Activated CD4-positive, CD25-positive, alpha-beta regulatory T cell treated with anti-CD3 and anti-CD28 coated beads, Interleukin-2, amount 50 U/mL, for 72 hours (primary cell): ENCODE measurements at regions not wholly inside any gene's neighbourhood (a gene's known extent, or its start where the extent isn't known, plus 50 kb on each side); places are given as distances from the start of the nearest gene placed in this dataset.
"Not testable (repeated sequence)": the region's sequence is repeated elsewhere in the genome, so short reads cannot be mapped to it uniquely, and the experiment has no call there.

ENCODE experiments used
- DNase-seq: peaks from one replicate; pipeline ENCODE4 v3.0.0; 2021

GRCh38 chr1:66424530-66424929 lies 109.4 kb upstream of the SGIP1 start:
- DNase-seq = not testable (repeated sequence)

- DNase-seq = no peak
These were observed 107.6 kb upstream of the SGIP1 start for GRCh38 chr1:66426239-66426853.

- DNase-seq = not testable (repeated sequence)
These were observed 103.1 kb upstream of the SGIP1 start for GRCh38 chr1:66430815-66431214.

GRCh38 chr1:66431999-66432398 lies 102.0 kb upstream of the SGIP1 start:
- no peak for DNase-seq

GRCh38 chr1:66433611-66434010 lies 100.3 kb upstream of the SGIP1 start:
- DNase-seq = no peak

GRCh38 chr1:66434096-66434495 lies 99.9 kb upstream of the SGIP1 start:
- no peak for DNase-seq

GRCh38 chr1:66435541-66435940 lies 98.4 kb upstream of the SGIP1 start:
- DNase-seq = no peak

- DNase-seq = peak; percentile 33
These were observed 97.4 kb upstream of the SGIP1 start for GRCh38 chr1:66436378-66437135.

- no peak for DNase-seq
These were observed 96.9 kb upstream of the SGIP1 start for GRCh38 chr1:66437136-66437401.

GRCh38 chr1:66438062-66438461 lies 95.9 kb upstream of the SGIP1 start:
- DNase-seq = no peak

- no peak for DNase-seq
These were observed 95.5 kb upstream of the SGIP1 start for GRCh38 chr1:66438501-66438900.

- DNase-seq = no peak
These were observed 94.8 kb upstream of the SGIP1 start for GRCh38 chr1:66439031-66439740.

- DNase-seq = no peak
These were observed 90.2 kb upstream of the SGIP1 start for GRCh38 chr1:66443793-66444192.

- no peak for DNase-seq
These were observed 89.3 kb upstream of the SGIP1 start for GRCh38 chr1:66444438-66445265.

GRCh38 chr1:66445492-66446181 lies 88.3 kb upstream of the SGIP1 start:
- peak; percentile 40 for DNase-seq

GRCh38 chr1:66446261-66447001 lies 87.5 kb upstream of the SGIP1 start:
- no peak for DNase-seq

- DNase-seq = no peak
These were observed 83.9 kb upstream of the SGIP1 start for GRCh38 chr1:66450043-66450514.

- no peak for DNase-seq
These were observed 83.1 kb upstream of the SGIP1 start for GRCh38 chr1:66450847-66451246.

GRCh38 chr1:66452162-66452561 lies 81.8 kb upstream of the SGIP1 start:
- DNase-seq = no peak

GRCh38 chr1:66452982-66453381 lies 81.0 kb upstream of the SGIP1 start:
- no peak for DNase-seq

GRCh38 chr1:66455446-66455845 lies 78.5 kb upstream of the SGIP1 start:
- no peak for DNase-seq

- DNase-seq = no peak
These were observed 73.2 kb upstream of the SGIP1 start for GRCh38 chr1:66460776-66461175.
